ENCODE measurements at regions not wholly inside any gene's neighbourhood (a gene's known extent, or its start where the extent isn't known, plus 50 kb on each side); places are given as distances from the start of the nearest gene placed in this dataset.

DNA sequence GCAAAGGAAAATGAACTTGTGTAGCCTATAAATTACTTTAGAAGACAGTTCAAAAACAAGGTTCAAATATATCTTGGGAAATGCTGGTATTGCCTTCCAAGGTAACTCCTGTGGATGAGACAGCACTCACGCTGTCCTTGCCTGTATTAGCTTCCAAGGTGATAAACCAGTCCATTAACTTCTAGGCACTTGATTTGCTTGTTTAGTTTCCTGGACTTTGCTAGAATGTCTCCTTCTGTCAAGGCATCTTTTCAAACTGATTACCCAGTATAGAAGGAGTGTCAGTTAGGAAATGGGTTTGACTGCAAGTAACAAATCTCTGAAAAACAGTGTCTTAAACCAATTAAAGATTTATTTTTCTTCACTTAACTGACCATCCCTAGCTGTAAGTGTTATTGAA, 103.4 kb upstream of the SLC22A23 start:
- DNase-seq (ENCODE audit: low spot score) (no peak), ATAC-seq (ENCODE audit: low FRiP score) (no peak)
- TF ChIP-seq, protein P1, sequence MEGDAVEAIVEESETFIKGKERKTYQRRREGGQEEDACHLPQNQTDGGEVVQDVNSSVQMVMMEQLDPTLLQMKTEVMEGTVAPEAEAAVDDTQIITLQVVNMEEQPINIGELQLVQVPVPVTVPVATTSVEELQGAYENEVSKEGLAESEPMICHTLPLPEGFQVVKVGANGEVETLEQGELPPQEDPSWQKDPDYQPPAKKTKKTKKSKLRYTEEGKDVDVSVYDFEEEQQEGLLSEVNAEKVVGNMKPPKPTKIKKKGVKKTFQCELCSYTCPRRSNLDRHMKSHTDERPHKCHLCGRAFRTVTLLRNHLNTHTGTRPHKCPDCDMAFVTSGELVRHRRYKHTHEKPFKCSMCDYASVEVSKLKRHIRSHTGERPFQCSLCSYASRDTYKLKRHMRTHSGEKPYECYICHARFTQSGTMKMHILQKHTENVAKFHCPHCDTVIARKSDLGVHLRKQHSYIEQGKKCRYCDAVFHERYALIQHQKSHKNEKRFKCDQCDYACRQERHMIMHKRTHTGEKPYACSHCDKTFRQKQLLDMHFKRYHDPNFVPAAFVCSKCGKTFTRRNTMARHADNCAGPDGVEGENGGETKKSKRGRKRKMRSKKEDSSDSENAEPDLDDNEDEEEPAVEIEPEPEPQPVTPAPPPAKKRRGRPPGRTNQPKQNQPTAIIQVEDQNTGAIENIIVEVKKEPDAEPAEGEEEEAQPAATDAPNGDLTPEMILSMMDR (IDR thresholded peaks at IDR 0.05) = no peak

DNA sequence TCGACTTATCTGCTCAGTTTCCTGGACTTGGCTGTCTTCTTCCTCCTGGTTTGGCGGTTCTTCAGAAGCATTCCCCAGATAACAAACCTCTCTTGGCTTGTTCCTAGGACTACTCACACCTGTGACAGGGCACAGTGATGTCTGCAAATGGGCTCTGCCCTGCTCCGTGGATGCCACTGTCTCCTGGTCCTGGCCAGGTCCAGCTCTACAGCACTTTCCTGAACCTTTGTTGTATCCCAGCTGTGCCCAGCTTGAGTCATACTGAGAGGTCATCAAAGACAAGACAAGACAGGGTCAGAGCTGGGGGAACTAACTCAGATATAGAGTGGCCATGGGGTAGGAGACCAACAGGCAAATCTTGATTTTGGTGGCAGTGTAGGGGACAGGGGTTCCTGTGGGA, 102.7 kb upstream of the SLC22A23 start:
- DNase-seq (ENCODE audit: low spot score) = no peak
- no peak for ATAC-seq (ENCODE audit: low FRiP score)
- TF ChIP-seq, protein P1 (IDR thresholded peaks at IDR 0.05) = no peak

DNA sequence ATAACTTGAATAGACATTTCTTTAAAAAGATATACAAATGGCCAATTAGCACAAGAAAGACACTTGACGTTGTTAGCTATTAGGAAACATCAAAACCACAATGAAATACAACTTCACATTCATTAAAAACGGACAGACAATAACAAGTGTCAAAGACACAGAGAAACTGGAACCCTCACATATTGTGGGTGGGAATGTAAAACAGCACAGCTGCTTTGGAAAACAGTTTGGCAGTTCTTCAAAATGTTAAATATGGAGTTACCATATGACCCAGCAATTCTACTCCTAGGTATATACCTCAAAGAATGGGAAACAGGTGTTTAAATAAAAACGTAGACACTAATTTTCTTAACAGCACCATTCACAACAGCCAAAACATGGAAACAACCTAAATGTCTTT, 100.5 kb upstream of the SLC22A23 start:
- TF ChIP-seq, protein P1 (IDR thresholded peaks at IDR 0.05) = no peak
- ATAC-seq (ENCODE audit: low FRiP score) (no peak), DNase-seq (ENCODE audit: low spot score) (no peak)

DNA sequence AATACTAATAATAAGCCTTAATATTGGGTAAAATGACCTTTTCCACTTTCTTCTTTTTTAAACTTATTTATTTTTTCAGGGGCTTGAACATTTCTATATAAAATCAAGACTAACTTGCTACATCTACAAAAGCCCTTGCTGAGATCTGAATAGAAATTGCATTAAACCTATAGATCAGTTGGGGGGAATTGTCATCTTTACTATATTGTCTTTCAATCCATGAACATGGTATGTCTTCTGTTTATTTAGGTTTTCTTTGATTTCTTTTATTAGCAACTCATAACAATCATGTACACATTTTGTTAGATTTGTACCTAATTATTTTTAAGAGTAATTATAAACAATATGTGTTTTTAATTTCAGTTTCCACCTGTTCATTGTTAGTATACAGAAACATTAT, 96.4 kb upstream of the SLC22A23 start:
- no peak for ATAC-seq (ENCODE audit: low FRiP score)
- TF ChIP-seq, protein P1 (IDR thresholded peaks at IDR 0.05) = no peak
- no peak for DNase-seq (ENCODE audit: low spot score)

DNA sequence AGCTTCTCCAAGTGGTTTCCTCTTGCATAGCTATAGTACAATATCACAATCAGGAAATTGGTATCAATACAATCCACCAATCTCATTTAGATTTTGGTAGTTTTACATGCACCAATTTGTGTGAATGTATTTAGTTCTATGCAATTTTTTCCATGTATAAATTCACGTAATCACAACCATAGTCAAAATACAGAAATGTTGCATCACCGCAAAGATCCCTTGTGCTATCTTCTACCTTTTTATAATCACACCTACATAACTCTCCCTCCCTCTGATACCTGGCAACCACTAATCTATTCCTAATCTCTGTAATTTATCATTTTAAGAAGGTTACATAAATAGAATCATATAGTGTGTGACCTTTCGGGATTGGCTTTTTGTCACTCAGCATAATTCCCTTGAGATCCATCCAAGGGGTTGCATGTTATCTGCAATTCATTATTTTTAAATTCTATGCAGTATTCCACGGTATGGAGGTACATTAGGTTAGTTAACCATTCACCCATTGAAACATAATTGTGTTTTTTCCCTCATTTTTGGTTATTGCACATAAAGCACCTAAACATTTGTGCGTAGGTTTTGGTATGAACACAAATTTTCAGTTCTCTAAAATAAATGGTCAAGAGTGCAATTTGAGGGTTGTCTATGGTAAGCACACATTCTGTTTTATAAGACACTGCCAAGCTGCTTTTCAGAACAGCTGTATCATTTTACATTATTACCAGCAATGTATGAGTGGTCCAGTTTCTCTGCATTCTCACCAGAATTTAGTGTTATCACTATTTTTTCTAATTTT, 95.1 kb upstream of the SLC22A23 start:
- TF ChIP-seq, protein P1 (IDR thresholded peaks at IDR 0.05) = no peak
- DNase-seq (ENCODE audit: low spot score) (no peak), ATAC-seq (ENCODE audit: low FRiP score) (no peak)

DNA sequence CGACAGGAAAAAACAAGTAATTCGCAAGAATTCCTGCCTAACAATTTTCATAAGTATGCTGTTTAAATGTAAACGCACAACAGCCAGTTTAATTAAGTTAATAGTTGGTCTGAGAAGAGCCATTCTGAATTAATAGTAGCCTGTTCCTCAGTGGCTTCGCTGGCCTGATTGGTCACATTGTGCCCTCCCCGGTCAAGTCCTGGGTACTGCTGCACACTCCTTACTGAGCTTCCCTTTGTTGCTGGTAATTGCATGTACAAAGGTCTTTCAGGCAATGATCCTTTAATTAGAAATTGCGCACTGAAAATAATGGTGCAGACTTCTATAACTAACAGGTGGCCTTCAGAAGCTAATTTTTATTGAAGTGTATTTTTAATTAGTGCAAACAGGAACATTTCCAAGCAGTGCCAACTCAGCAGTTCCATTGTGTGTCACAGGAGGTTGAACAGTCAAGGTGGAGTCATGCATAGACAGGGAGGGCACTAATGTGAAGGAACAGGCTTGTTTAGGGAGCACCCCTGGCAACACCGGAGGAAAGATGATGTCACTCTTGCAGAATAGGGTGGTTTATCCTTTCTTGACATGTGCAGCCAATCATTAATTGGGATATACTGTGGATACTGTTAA, 92.6 kb upstream of the SLC22A23 start:
- TF ChIP-seq, protein P1 (IDR thresholded peaks at IDR 0.05) = no peak
- DNase-seq (ENCODE audit: low spot score) = no peak
- no peak for ATAC-seq (ENCODE audit: low FRiP score)

DNA sequence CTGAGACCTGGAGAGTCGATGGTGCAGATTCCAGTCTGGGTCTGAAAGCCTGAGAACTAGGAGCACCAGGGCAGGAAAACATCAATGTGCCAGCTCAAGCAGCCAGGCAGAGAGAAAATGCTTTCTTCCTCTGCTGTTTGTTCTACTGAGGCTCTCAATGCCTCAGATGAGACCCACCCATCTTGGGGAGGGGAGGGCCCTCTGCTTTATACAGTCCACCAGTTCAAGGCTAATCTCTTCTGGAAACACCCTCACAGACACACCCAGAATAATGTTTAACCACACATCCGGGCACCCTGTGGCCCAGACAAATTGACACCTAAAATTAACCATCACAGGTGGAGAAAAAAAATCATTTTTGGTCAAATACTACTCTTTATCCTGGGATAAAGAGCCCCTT, 89.3 kb upstream of the SLC22A23 start:
- ATAC-seq (ENCODE audit: low FRiP score) (no peak), DNase-seq (ENCODE audit: low spot score) (no peak)
- TF ChIP-seq, protein P1 (IDR thresholded peaks at IDR 0.05) = no peak
